Panc1 (cell line): ENCODE measurements at regions not wholly inside any gene's neighbourhood (a gene's known extent, or its start where the extent isn't known, plus 50 kb on each side); places are given as distances from the start of the nearest gene placed in this dataset.

Experiments used
- CTCF ChIP-seq: fragments of 450-650 bp; IDR thresholded peaks from 2 replicates; pipeline ENCODE4 v1.5.1; 2017; ENCODE audit warnings: mild to moderate bottlenecking
- POLR2AphosphoS5 ChIP-seq: IDR thresholded peaks from 2 replicates; pipeline ENCODE4 v1.6.1; 2012; ENCODE audit warnings: mild to moderate bottlenecking, low read depth, low read length, moderate library complexity
- SIN3A ChIP-seq: IDR thresholded peaks from 2 replicates; pipeline ENCODE4 v1.6.1; 2012; ENCODE audit warnings: low read depth, mild to moderate bottlenecking, low read length, moderate library complexity, borderline replicate concordance; ENCODE audit not compliant: insufficient read depth
- TCF7L2 ChIP-seq: IDR thresholded peaks from 2 replicates; pipeline ENCODE4 v1.6.1; 2011; ENCODE audit warnings: mild to moderate bottlenecking, low read depth, low read length, inconsistent platforms

- no peak for TF ChIP-seq POLR2AphosphoS5
- TF ChIP-seq CTCF: no peak
- no peak for TF ChIP-seq SIN3A
- no peak for TF ChIP-seq TCF7L2
Observed at GRCh38 chr2:220041447-220041846, 414.0 kb downstream of the SLC4A3 start.
